GM23338 (cell line): ENCODE measurements at regions not wholly inside any gene's neighbourhood (a gene's known extent, or its start where the extent isn't known, plus 50 kb on each side); places are given as distances from the start of the nearest gene placed in this dataset.

ENCODE experiments used
- ATAC-seq: fragments of 200-7000 bp; cut with Tn5 transposase; 3 replicates; pipeline ENCODE4 v1.9.1; 2020
- DNase-seq: peaks from one replicate; pipeline ENCODE4 v3.0.0-alpha.2; 2015; ENCODE audit warnings: low spot score
- H2AFZ ChIP-seq: fragments of 200-600 bp; sonication (generic); 2 replicates; pipeline ENCODE4 v1.8.0; 2016; ENCODE audit warnings: antibody characterized with exemption, mild to moderate bottlenecking, moderate library complexity
- H3F3A ChIP-seq: fragments of 200-600 bp; sonication (generic); replicated peaks from 2 replicates; pipeline ENCODE4 v1.8.0; 2017; ENCODE audit warnings: antibody characterized with exemption, mixed run types, low read depth
- H3K27ac ChIP-seq: fragments of 200-600 bp; sonication (generic); 2 replicates; pipeline ENCODE4 v1.6.1; 2016; ENCODE audit warnings: low read depth
- H3K27me3 ChIP-seq: fragments of 200-600 bp; sonication (generic); 2 replicates; pipeline ENCODE4 v1.8.0; 2016; ENCODE audit warnings: mild to moderate bottlenecking, mixed run types, moderate library complexity; ENCODE audit not compliant: insufficient read depth
- H3K36me3 ChIP-seq: fragments of 200-600 bp; sonication (generic); 2 replicates; pipeline ENCODE4 v1.8.0; 2016; ENCODE audit warnings: mild to moderate bottlenecking; ENCODE audit not compliant: insufficient read depth
- H3K4me1 ChIP-seq: fragments of 200-600 bp; sonication (generic); 2 replicates; pipeline ENCODE4 v1.8.0; 2016; ENCODE audit warnings: mild to moderate bottlenecking, moderate library complexity; ENCODE audit not compliant: insufficient read depth
- H3K4me2 ChIP-seq: fragments of 200-600 bp; sonication (generic); 2 replicates; pipeline ENCODE4 v1.7.1; 2017; ENCODE audit warnings: mixed run types
- H3K4me3 ChIP-seq: fragments of 200-600 bp; sonication (generic); 2 replicates; pipeline ENCODE4 v1.6.1; 2016; ENCODE audit warnings: mixed run types
- H3K79me2 ChIP-seq: fragments of 200-600 bp; sonication (generic); replicated peaks from 2 replicates; pipeline ENCODE4 v1.8.0; 2017; ENCODE audit warnings: mild to moderate bottlenecking; ENCODE audit not compliant: insufficient read depth
- H3K9me2 ChIP-seq: fragments of 200-600 bp; sonication (generic); 2 replicates; pipeline ENCODE4 v1.8.0; 2017; ENCODE audit not compliant: insufficient read depth
- H4K20me1 ChIP-seq: fragments of 200-600 bp; sonication (generic); replicated peaks from 2 replicates; pipeline ENCODE4 v1.8.0; 2017; ENCODE audit warnings: mild to moderate bottlenecking; ENCODE audit not compliant: insufficient read depth
- H3K27ac Mint-ChIP-seq: 2 replicates; pipeline ENCODE4 v1.8.0; 2020; ENCODE audit warnings: inconsistent platforms, mild to moderate bottlenecking, moderate library complexity, mixed read lengths
- H3K27me3 Mint-ChIP-seq: 3 replicates; pipeline ENCODE4 v1.8.0; 2022; ENCODE audit warnings: low read depth, mild to moderate bottlenecking, moderate library complexity, mixed read lengths, inconsistent platforms; ENCODE audit not compliant: insufficient read depth, poor library complexity
- H3K36me3 Mint-ChIP-seq: 3 replicates; pipeline ENCODE4 v1.8.0; 2021; ENCODE audit warnings: low read depth, mild to moderate bottlenecking, inconsistent platforms, moderate library complexity, mixed read lengths
- H3K4me1 Mint-ChIP-seq: 3 replicates; pipeline ENCODE4 v1.8.0; 2020; ENCODE audit warnings: mild to moderate bottlenecking, inconsistent platforms, mixed read lengths
- H3K4me3 Mint-ChIP-seq: 3 replicates; pipeline ENCODE4 v1.8.0; 2021; ENCODE audit warnings: moderate library complexity, mild to moderate bottlenecking, inconsistent platforms, mixed read lengths
- H3K9me3 Mint-ChIP-seq: 3 replicates; pipeline ENCODE4 v1.8.0; 2020; ENCODE audit warnings: moderate library complexity, mild to moderate bottlenecking, inconsistent platforms, mixed read lengths
- CREB1 ChIP-seq: fragments of 250-450 bp; sonication (Bioruptor Pico); IDR thresholded peaks from 2 replicates; pipeline ENCODE4 v1.5.0; 2020; ENCODE audit warnings: low read depth, mild to moderate bottlenecking, moderate library complexity
- JUNB ChIP-seq: IDR thresholded peaks from one replicate; pipeline ENCODE4 v1.6.1; 2016; ENCODE audit warnings: antibody characterized with exemption; ENCODE audit not compliant: unreplicated experiment
- NANOG ChIP-seq: IDR thresholded peaks from 2 replicates; pipeline ENCODE4 v1.6.1; 2016; ENCODE audit warnings: antibody characterized with exemption, borderline replicate concordance
- POLR2AphosphoS5 ChIP-seq: IDR thresholded peaks from 2 replicates; pipeline ENCODE4 v1.6.1; 2016; ENCODE audit warnings: antibody characterized with exemption, low read depth
- STAT1 ChIP-seq: IDR thresholded peaks from one replicate; pipeline ENCODE4 v1.6.1; 2016; ENCODE audit warnings: antibody characterized with exemption; ENCODE audit not compliant: unreplicated experiment
- ZNF114 ChIP-seq: fragments of 250-450 bp; sonication (Bioruptor Pico); IDR thresholded peaks from 2 replicates; pipeline ENCODE4 v1.5.0; 2020; ENCODE audit warnings: mild to moderate bottlenecking, moderate library complexity
- TF ChIP-seq, protein P1 (sequence below): fragments of 250-450 bp; sonication (Bioruptor Pico); IDR thresholded peaks from 2 replicates; pipeline ENCODE4 v1.5.0; 2020; ENCODE audit warnings: mild to moderate bottlenecking, moderate library complexity
- TF ChIP-seq, protein P2 (sequence below), 2 experiments: fragments of 200-600 bp in 1 of 2; sonication (generic) in 1 of 2; conservative IDR thresholded peaks; 2 replicates each; pipeline versions ENCODE4 v1.5.1 to v1.6.1; 2016 to 2017; ENCODE audit warnings: antibody characterized with exemption in 2 of 2, low read depth in 2 of 2, mild to moderate bottlenecking in 2 of 2, moderate library complexity in 1 of 2

GRCh38 chr19:29004796-29005195, 208.2 kb downstream of the UQCRFS1 start (continued):
- TF ChIP-seq, protein P1, sequence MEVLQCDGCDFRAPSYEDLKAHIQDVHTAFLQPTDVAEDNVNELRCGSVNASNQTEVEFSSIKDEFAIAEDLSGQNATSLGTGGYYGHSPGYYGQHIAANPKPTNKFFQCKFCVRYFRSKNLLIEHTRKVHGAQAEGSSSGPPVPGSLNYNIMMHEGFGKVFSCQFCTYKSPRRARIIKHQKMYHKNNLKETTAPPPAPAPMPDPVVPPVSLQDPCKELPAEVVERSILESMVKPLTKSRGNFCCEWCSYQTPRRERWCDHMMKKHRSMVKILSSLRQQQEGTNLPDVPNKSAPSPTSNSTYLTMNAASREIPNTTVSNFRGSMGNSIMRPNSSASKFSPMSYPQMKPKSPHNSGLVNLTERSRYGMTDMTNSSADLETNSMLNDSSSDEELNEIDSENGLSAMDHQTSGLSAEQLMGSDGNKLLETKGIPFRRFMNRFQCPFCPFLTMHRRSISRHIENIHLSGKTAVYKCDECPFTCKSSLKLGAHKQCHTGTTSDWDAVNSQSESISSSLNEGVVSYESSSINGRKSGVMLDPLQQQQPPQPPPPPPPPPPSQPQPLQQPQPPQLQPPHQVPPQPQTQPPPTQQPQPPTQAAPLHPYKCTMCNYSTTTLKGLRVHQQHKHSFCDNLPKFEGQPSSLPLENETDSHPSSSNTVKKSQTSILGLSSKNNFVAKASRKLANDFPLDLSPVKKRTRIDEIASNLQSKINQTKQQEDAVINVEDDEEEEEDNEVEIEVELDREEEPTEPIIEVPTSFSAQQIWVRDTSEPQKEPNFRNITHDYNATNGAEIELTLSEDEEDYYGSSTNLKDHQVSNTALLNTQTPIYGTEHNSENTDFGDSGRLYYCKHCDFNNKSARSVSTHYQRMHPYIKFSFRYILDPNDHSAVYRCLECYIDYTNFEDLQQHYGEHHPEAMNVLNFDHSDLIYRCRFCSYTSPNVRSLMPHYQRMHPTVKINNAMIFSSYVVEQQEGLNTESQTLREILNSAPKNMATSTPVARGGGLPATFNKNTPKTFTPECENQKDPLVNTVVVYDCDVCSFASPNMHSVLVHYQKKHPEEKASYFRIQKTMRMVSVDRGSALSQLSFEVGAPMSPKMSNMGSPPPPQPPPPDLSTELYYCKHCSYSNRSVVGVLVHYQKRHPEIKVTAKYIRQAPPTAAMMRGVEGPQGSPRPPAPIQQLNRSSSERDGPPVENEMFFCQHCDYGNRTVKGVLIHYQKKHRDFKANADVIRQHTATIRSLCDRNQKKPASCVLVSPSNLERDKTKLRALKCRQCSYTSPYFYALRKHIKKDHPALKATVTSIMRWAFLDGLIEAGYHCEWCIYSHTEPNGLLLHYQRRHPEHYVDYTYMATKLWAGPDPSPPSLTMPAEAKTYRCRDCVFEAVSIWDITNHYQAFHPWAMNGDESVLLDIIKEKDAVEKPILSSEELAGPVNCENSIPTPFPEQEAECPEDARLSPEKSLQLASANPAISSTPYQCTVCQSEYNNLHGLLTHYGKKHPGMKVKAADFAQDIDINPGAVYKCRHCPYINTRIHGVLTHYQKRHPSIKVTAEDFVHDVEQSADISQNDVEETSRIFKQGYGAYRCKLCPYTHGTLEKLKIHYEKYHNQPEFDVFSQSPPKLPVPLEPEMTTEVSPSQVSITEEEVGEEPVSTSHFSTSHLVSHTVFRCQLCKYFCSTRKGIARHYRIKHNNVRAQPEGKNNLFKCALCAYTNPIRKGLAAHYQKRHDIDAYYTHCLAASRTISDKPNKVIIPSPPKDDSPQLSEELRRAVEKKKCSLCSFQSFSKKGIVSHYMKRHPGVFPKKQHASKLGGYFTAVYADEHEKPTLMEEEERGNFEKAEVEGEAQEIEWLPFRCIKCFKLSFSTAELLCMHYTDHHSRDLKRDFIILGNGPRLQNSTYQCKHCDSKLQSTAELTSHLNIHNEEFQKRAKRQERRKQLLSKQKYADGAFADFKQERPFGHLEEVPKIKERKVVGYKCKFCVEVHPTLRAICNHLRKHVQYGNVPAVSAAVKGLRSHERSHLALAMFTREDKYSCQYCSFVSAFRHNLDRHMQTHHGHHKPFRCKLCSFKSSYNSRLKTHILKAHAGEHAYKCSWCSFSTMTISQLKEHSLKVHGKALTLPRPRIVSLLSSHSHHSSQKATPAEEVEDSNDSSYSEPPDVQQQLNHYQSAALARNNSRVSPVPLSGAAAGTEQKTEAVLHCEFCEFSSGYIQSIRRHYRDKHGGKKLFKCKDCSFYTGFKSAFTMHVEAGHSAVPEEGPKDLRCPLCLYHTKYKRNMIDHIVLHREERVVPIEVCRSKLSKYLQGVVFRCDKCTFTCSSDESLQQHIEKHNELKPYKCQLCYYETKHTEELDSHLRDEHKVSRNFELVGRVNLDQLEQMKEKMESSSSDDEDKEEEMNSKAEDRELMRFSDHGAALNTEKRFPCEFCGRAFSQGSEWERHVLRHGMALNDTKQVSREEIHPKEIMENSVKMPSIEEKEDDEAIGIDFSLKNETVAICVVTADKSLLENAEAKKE (CRISPR knock-in tag): no peak

DNA sequence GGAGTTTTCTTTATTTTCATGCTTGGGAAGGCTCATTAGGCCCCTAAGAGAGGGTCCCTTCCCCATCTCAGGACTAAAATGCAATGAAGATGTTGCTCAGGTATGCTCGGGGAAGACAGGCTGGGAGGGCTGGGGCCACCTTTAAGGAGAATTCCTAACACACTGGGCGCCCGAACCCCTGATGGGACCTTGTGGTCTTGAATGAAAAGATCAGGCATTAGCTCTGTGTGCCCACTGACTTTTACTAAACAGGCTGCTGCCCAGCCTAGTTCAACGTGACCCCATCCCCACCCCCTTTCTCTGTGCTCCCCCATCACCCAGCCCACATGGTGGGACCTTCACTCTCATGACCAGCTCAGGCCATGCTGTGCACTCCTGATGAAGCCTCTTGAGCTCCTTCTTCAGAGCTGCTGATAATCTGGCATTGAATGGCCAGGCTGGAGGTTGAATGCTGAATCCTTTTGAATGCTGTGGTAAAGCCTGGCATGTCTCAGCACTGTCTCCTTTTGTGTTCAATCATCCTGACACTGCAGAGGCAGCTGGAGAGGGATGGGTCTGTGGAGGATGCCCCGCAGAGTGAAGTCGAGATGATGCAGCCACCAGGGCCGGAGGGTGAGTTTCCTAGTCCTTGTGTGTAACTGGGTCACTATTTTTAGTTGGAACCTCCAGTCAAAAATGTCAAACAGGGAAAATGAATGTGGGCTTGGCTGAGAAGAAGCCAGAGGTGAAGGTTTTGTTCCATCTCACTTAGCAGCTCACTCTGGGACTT, 209.1 kb downstream of the UQCRFS1 start:
- Histone ChIP-seq H3K4me1 (no peaks in the 10 kb centered on the region), H3K36me3 (no peaks in the 10 kb centered on the region), H3K27me3 (no peaks in the 10 kb centered on the region), H3K4me3 (no peak overlapping the region), H3K4me2 (no peak overlapping the region), H3K27ac (no peak overlapping the region), H3F3A (no peaks in the 10 kb centered on the region), H3K79me2 (no peaks in the 10 kb centered on the region), H3K9me2 (no peaks in the 10 kb centered on the region), H2AFZ (no peak overlapping the region; the same call in 1 of the 2 replicates), H4K20me1 (no peaks in the 10 kb centered on the region)
- Mint-ChIP-seq H3K4me3 (no peak overlapping the region), H3K4me1 (peaks cover 18% of the 10 kb centered on the region), H3K27ac (no peak overlapping the region), H3K27me3 (peaks cover 9% of the 10 kb centered on the region), H3K36me3 (no peaks in the 10 kb centered on the region; the same call in 2 of the 3 replicates), H3K9me3 (no peaks in the 10 kb centered on the region; the same call in 2 of the 3 replicates)
- no peak for DNase-seq
- ATAC-seq: peak; percentile 68
- TF ChIP-seq NANOG: no peak
- no peak for TF ChIP-seq STAT1
- no peak for TF ChIP-seq POLR2AphosphoS5
- TF ChIP-seq, protein P2, sequence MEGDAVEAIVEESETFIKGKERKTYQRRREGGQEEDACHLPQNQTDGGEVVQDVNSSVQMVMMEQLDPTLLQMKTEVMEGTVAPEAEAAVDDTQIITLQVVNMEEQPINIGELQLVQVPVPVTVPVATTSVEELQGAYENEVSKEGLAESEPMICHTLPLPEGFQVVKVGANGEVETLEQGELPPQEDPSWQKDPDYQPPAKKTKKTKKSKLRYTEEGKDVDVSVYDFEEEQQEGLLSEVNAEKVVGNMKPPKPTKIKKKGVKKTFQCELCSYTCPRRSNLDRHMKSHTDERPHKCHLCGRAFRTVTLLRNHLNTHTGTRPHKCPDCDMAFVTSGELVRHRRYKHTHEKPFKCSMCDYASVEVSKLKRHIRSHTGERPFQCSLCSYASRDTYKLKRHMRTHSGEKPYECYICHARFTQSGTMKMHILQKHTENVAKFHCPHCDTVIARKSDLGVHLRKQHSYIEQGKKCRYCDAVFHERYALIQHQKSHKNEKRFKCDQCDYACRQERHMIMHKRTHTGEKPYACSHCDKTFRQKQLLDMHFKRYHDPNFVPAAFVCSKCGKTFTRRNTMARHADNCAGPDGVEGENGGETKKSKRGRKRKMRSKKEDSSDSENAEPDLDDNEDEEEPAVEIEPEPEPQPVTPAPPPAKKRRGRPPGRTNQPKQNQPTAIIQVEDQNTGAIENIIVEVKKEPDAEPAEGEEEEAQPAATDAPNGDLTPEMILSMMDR (conservative IDR thresholded peaks at IDR 0.05; ENCODE audit: low read depth in 2 of 2): no peak
- TF ChIP-seq JUNB: no peak
- no peak for TF ChIP-seq ZNF114 (CRISPR knock-in tag)
- TF ChIP-seq CREB1 (CRISPR knock-in tag): no peak
